ENCODE measurements at regions not wholly inside any gene's neighbourhood (a gene's known extent, or its start where the extent isn't known, plus 50 kb on each side); places are given as distances from the start of the nearest gene placed in this dataset.

- peak overlapping the region; percentile 76 for H3K9ac ChIP-seq (ENCODE audit: low read length)
- H3K4me3 ChIP-seq (ENCODE audit: low read length): no peak overlapping the region
- H3K4me1 ChIP-seq (ENCODE audit: control insufficient read depth, insufficient read depth, low read length): peaks cover 16% of the 10 kb centered on the region
- no peak for DNase-seq (ENCODE audit: low read depth)
- H3K9me3 ChIP-seq (ENCODE audit: control insufficient read depth, low read length): no peaks in the 10 kb centered on the region
- no peaks in the 10 kb centered on the region for H3K27me3 ChIP-seq (replicated peaks; ENCODE audit: control insufficient read depth, insufficient read depth, low read length)
- H3K36me3 ChIP-seq (ENCODE audit: control insufficient read depth, insufficient read depth, low read length, severe bottlenecking): no peaks in the 10 kb centered on the region
Observed at GRCh38 chr20:50260479-50261221, 70.0 kb downstream of the CEBPB start.

DNA sequence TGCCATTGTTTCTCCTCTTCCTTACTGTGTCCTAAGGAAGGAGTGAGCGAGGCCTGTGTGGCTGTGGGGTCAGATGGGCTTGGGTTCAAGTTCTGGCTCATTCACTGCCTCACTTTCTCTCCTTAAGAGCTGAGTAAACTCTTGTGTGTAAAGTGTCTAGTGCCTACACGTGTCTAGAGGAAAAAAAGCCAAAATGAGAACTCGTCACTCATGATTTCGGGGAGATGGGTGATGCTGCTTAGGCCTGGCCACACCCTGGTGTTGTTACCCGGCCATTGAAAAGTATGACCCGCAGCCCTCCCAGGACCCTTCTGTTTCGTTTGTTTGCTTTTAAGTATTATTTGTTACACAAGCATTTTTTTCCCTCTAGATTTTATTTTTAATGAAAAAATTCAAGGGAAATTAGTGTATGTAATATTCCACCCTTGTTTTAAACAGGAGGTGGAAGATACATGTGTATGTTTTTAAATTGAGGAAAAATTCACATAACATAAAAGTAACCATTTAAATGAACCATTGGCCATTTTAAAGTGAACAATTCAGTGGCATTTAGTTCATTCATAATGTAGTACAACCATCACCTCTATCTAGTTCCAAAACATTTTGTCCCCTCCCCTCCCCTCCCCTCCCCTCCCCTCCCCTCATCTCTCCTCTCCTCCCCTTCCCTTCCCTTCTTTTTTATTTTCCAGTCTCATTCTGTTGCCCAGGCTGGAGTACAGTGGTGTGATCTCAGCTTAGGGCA is 71.0 kb downstream of the CEBPB start:
- Histone ChIP-seq H3K9ac (ENCODE audit: low read length) (no peak overlapping the region), H3K4me1 (ENCODE audit: control insufficient read depth, insufficient read depth, low read length) (peaks cover 21% of the 10 kb centered on the region), H3K27me3 (replicated peaks; ENCODE audit: control insufficient read depth, insufficient read depth, low read length) (no peaks in the 10 kb centered on the region), H3K4me3 (ENCODE audit: low read length) (no peak overlapping the region), H3K36me3 (ENCODE audit: control insufficient read depth, insufficient read depth, low read length, severe bottlenecking) (no peaks in the 10 kb centered on the region), H3K9me3 (ENCODE audit: control insufficient read depth, low read length) (no peaks in the 10 kb centered on the region)
- DNase-seq (ENCODE audit: low read depth): no peak

DNA sequence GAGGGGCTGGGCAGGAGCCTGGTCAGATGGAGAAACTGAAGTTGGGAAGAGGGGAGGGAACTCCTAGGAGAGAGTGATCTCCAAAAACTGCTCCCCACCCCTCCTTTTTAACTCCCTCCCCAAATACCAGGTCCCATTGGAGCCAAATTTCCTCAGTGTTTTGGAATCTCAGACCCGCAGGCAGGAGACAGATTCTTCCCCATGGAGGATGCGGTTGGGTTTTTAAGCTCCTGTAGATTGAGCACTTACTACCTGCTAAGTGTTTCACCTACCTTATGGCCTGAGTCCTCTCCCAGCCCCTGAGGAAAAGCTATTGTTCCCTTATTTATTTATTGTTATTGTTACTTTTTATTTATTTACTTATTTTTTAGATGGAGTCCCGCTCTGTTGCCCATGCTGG is 73.2 kb downstream of the CEBPB start:
- DNase-seq (ENCODE audit: low read depth): no peak
- Histone ChIP-seq H3K4me3 (ENCODE audit: low read length) (no peak overlapping the region), H3K9ac (ENCODE audit: low read length) (no peak overlapping the region), H3K4me1 (ENCODE audit: control insufficient read depth, insufficient read depth, low read length) (peaks cover 37% of the 10 kb centered on the region), H3K9me3 (ENCODE audit: control insufficient read depth, low read length) (no peaks in the 10 kb centered on the region), H3K36me3 (ENCODE audit: control insufficient read depth, insufficient read depth, low read length, severe bottlenecking) (no peaks in the 10 kb centered on the region), H3K27me3 (replicated peaks; ENCODE audit: control insufficient read depth, insufficient read depth, low read length) (no peaks in the 10 kb centered on the region)

DNA sequence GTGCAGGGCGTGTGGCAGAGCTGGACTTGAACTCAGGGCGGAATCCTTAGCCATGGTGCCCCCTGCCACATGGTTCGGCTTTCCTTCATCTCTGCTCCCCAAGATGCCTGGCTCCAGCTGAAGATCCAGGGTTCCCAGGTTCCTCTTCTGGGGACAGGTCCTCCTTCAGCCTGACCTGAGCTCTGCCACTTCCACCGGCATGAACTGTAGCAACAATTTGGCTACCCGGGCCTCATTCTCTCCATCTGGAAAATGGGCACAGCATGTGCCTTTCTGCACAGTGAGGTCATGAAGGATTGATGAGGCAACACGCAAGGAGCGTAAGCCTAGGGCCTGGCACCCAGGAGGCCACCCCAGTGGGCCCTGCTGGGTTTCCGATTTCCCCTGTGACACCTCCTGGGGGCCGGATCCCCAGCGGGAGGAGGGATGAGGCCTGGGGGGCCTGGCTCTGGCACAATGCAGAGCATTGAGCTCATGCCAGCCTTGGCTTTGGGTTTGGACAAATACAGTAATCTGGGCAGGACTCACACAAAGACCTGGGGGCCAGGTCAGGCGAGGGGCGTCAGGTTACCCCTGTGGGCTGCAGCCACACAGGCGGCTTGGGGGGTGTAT is 74.0 kb downstream of the CEBPB start:
- Histone ChIP-seq H3K9me3 (ENCODE audit: control insufficient read depth, low read length) (no peaks in the 10 kb centered on the region), H3K27me3 (replicated peaks; ENCODE audit: control insufficient read depth, insufficient read depth, low read length) (no peaks in the 10 kb centered on the region), H3K4me1 (ENCODE audit: control insufficient read depth, insufficient read depth, low read length) (peaks cover 38% of the 10 kb centered on the region), H3K36me3 (ENCODE audit: control insufficient read depth, insufficient read depth, low read length, severe bottlenecking) (no peaks in the 10 kb centered on the region), H3K4me3 (ENCODE audit: low read length) (no peak overlapping the region), H3K9ac (ENCODE audit: low read length) (no peak overlapping the region)
- DNase-seq (ENCODE audit: low read depth): no peak

DNA sequence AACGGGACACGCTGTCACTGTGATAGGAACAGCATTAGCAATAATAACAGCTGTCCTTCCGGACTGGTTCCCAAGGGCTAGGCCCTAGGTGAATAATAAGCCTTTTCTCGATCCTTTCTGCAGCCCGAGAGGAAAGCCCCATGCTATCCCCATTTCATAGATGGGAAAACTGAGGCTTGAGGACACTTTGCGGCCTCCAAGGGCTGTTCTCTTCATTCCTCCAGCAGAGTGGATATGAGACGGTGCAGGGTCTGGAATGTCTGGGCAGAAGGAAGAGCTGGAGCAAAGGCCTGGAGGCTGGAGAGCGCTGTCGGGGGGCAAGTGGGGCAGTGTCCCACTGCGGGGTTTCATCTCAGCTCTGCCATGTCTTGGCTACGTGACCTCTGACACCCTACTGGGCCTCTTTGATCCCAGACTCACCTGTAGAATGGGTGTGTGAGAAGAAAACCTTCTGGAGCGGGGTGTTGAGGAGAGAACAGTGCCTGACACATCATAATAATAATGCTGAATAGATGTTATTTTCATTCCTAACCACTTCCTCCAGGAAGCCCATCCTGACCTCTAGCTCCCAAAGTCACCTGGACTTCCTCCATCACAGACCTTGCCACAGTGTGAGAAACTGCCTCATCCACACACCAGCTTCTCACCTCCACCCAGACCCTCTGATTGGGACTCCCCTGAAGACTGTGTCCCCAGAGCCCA is 74.8 kb downstream of the CEBPB start:
- H3K36me3 ChIP-seq (ENCODE audit: control insufficient read depth, insufficient read depth, low read length, severe bottlenecking): no peaks in the 10 kb centered on the region
- H3K9me3 ChIP-seq (ENCODE audit: control insufficient read depth, low read length): no peaks in the 10 kb centered on the region
- no peak overlapping the region for H3K4me3 ChIP-seq (ENCODE audit: low read length)
- H3K9ac ChIP-seq (ENCODE audit: low read length): no peak overlapping the region
- no peaks in the 10 kb centered on the region for H3K27me3 ChIP-seq (replicated peaks; ENCODE audit: control insufficient read depth, insufficient read depth, low read length)
- DNase-seq (ENCODE audit: low read depth): no peak
- peaks cover 30% of the 10 kb centered on the region for H3K4me1 ChIP-seq (ENCODE audit: control insufficient read depth, insufficient read depth, low read length)

DNA sequence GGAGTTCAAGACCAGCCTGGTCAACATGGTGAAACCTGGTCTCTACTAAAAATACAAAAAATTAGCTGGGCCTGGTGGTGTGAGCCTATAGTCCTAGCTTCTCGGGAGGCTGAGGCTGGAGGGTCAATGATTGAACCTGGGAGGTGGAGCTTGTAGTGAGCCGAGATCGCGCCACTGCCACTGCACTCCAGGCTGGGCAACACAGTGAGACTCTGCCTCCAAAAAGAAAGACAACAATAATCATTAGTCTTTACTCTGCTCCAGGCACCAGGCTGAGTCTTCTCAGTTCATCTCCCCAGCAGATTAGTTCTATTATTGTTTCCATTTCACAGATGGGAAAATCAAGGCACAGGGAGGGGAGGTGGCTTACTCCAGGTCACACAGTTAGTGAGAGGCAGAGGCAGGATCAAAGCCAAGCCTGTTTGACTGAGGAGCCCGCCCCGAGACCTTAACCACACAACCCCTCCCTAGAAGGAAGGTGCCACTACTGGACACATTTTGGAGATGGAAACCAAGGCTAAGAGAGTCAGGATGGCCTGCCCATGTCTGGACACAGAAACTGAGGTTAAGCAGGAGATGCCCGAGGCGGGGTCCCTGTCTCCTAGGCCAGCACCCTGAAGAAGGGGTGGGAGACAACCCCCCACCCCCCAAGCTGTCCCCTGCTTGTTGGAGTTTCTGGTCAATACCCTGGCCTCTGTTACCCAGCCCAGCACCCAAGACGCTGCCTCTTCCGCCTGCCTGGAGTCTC is 75.8 kb downstream of the CEBPB start:
- no peak for DNase-seq (ENCODE audit: low read depth)
- H3K9ac ChIP-seq (ENCODE audit: low read length): peak overlapping the region; percentile 82
- H3K4me3 ChIP-seq (ENCODE audit: low read length): peak overlapping the region; percentile 49
- no peaks in the 10 kb centered on the region for H3K27me3 ChIP-seq (replicated peaks; ENCODE audit: control insufficient read depth, insufficient read depth, low read length)
- peaks cover 26% of the 10 kb centered on the region for H3K4me1 ChIP-seq (ENCODE audit: control insufficient read depth, insufficient read depth, low read length)
- H3K9me3 ChIP-seq (ENCODE audit: control insufficient read depth, low read length): no peaks in the 10 kb centered on the region
- H3K36me3 ChIP-seq (ENCODE audit: control insufficient read depth, insufficient read depth, low read length, severe bottlenecking): no peaks in the 10 kb centered on the region

GRCh38 chr20:50267041-50267865 is 76.6 kb downstream of the CEBPB start:
- peak overlapping the region; percentile 49 for H3K4me3 ChIP-seq (ENCODE audit: low read length)
- H3K9me3 ChIP-seq (ENCODE audit: control insufficient read depth, low read length): no peaks in the 10 kb centered on the region
- peak; percentile 51 for DNase-seq (ENCODE audit: low read depth)
- peak overlapping the region; percentile 82 for H3K9ac ChIP-seq (ENCODE audit: low read length)
- H3K27me3 ChIP-seq (replicated peaks; ENCODE audit: control insufficient read depth, insufficient read depth, low read length): no peaks in the 10 kb centered on the region
- peaks cover 26% of the 10 kb centered on the region for H3K4me1 ChIP-seq (ENCODE audit: control insufficient read depth, insufficient read depth, low read length)
- no peaks in the 10 kb centered on the region for H3K36me3 ChIP-seq (ENCODE audit: control insufficient read depth, insufficient read depth, low read length, severe bottlenecking)

DNA sequence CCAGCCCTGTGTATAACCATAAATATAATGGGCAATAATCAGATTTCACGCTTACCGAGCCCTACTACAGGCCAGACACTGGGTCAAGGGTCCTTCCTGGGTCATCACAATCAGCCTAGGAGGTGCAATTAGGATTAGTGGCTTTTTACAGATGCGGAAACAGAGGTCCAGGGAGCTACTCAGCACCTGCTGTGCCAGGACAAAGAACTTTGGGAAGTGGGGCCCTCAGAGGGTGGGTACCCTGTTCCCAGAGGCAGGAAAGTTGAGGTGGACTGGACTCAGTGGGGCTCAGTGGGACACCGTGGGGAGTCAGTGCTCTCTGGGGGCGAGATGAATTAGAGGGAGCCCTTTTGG is 77.2 kb downstream of the CEBPB start:
- Histone ChIP-seq H3K36me3 (ENCODE audit: control insufficient read depth, insufficient read depth, low read length, severe bottlenecking) (no peaks in the 10 kb centered on the region), H3K9ac (ENCODE audit: low read length) (peak overlapping the region; percentile 82), H3K27me3 (replicated peaks; ENCODE audit: control insufficient read depth, insufficient read depth, low read length) (no peaks in the 10 kb centered on the region), H3K4me1 (ENCODE audit: control insufficient read depth, insufficient read depth, low read length) (peaks cover 26% of the 10 kb centered on the region), H3K9me3 (ENCODE audit: control insufficient read depth, low read length) (no peaks in the 10 kb centered on the region), H3K4me3 (ENCODE audit: low read length) (no peak overlapping the region)
- DNase-seq (ENCODE audit: low read depth): no peak

GRCh38 chr20:50269091-50270033 is 78.7 kb downstream of the CEBPB start:
- H3K36me3 ChIP-seq (ENCODE audit: control insufficient read depth, insufficient read depth, low read length, severe bottlenecking): no peaks in the 10 kb centered on the region
- no peak for DNase-seq (ENCODE audit: low read depth)
- H3K9ac ChIP-seq (ENCODE audit: low read length): no peak overlapping the region
- H3K4me1 ChIP-seq (ENCODE audit: control insufficient read depth, insufficient read depth, low read length): peaks cover 26% of the 10 kb centered on the region
- H3K27me3 ChIP-seq (replicated peaks; ENCODE audit: control insufficient read depth, insufficient read depth, low read length): no peaks in the 10 kb centered on the region
- no peak overlapping the region for H3K4me3 ChIP-seq (ENCODE audit: low read length)
- H3K9me3 ChIP-seq (ENCODE audit: control insufficient read depth, low read length): no peaks in the 10 kb centered on the region

Data from adipocyte (in vitro differentiated cells).